A549 (cell line): ENCODE measurements at regions not wholly inside any gene's neighbourhood (a gene's known extent, or its start where the extent isn't known, plus 50 kb on each side); places are given as distances from the start of the nearest gene placed in this dataset.

Source experiments
- POLR2A ChIP-seq: IDR thresholded peaks from 2 replicates; pipeline ENCODE4 v1.6.1; 2012; ENCODE audit warnings: mild to moderate bottlenecking, low read length
- RAD21 ChIP-seq, 2 experiments: fragments of >200 bp in 1 of 2; sonication (Bioruptor Twin) in 1 of 2; formaldehyde crosslinking in 1 of 2; IDR thresholded peaks in 1 of 2; conservative IDR thresholded peaks in 1 of 2; 2 replicates in 1 of 2; 3 replicates in 1 of 2; pipeline ENCODE4 v1.6.1; 2012 to 2018; ENCODE audit warnings: inconsistent platforms in 1 of 2

DNA sequence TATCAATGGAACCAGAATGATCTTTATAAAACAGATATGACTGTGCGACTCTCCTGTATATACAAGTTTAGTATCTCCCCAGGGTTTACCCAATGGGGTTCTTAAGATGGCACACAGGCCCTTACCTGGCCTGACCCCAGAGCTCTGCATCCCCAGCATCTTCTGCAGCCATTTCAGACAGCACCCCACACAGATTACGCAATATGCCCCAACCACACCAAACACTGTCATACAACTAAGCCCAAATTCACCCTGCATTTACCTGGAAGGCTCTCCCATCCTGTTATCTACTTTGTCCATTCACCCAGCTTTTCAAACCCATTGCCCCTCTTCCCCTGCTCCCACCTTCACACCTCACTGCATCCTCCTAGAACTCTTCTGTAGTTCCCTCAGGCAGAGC is 182.5 kb upstream of the API5 start:
- no peak for TF ChIP-seq POLR2A
- TF ChIP-seq RAD21 (conservative IDR thresholded peaks at IDR 0.05 in 1 of 2, IDR thresholded peaks at IDR 0.05 in 1 of 2): no peak
